Urothelium cell line (cell line): ENCODE measurements at regions not wholly inside any gene's neighbourhood (a gene's known extent, or its start where the extent isn't known, plus 50 kb on each side); places are given as distances from the start of the nearest gene placed in this dataset.
A peak's percentile ranks its signal among the peaks of the same experiment; 100 is the strongest.

ENCODE experiments used
- DNase-seq: peaks from one replicate; pipeline ENCODE4 v3.0.0; 2011; ENCODE audit warnings: low spot score, mixed read lengths
- FAIRE-seq: peaks from 2 replicates; lab custom pipeline; 2011; peaks lifted over from hg19 to GRCh38; lab: Jason Lieb, UNC

DNA sequence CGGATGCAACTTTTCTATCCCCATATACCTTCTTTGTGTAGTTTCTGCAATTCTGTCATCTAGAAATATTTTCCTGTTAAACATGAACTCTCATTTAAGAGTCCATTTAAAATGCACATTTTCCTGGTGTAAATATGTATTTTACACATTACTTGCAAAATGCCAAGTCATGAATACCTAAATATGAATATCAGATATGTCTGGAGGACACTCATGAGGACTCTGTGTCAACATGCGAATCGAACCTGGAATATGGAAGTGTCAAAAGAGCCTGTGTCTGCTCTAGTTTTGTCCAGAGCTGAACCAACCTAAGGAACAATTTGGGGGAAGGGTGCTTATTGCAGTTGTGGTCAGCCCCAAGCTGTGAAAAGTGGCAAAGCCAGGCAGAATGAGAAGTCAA, 163.7 kb upstream of the CELF2 start:
- DNase-seq = no peak
- FAIRE-seq = no peak

DNA sequence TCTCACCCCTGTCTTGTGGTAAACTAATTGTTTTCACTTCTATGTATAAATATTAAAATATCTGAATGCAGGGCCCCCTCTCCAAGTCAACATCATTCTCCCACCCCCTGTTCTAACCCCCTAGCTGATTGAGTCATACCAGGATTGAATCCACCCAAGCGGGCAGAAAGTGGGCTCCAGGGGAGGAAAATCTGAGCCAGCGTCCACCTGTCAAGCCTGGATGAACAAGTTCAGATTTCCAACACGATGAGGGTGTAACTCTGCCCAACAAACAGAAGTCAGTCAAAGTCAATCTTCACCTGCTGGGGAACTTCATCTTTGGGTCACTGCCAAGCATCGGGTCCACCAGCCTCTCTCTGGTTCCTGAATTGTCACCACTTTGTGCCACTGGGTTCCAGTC, 162.9 kb upstream of the CELF2 start:
- no peak for FAIRE-seq

DNA sequence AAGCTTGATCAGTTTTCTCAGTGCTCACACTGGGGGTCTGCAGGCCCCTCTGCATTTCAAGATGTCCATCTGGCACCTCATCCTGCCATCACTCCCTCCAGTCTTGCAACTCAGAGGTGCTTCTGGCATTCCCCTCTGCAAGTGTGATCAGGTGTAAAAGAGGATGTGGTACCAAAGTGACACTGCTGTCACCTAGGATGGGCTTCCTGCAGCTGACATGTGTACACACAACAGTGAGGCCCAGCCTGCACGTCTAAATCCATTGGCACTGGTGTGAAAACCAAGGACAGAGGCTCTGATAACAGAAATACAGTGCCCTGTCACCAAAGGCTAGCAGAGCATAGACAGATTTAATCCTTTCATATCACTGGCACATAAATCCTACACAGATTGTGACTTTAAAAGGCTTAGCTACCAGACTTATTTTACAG, 162.5 kb upstream of the CELF2 start:
- no peak for FAIRE-seq

More for the DNA sequence above, 162.9 kb upstream of the CELF2 start:
- DNase-seq = no peak

DNA sequence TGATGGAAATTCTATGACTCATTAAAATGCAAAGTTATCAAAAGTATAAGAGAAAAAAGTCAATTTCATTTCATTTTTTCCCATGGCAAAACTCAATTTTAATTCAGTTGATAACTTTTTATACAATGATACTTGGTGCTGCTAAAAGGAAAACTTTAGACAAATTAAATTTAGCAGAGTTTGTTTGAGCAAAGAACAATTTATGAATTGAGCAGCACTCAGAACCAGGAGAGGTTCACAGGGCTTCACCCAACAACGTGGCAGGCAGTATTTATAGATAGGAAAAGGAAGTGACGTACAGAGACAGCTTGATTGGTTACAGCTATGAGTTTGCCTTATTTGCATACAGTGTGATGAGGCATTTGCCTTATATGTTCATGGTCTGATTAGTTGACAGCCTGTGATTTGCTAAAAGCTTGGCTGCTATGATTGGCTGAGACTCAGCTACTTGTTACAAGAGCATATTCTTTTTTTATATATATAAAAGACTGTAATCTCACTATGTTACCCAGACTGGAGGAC, 157.2 kb upstream of the CELF2 start:
- DNase-seq = no peak
- FAIRE-seq = no peak

More for the DNA sequence above, 162.5 kb upstream of the CELF2 start:
- no peak for DNase-seq

DNA sequence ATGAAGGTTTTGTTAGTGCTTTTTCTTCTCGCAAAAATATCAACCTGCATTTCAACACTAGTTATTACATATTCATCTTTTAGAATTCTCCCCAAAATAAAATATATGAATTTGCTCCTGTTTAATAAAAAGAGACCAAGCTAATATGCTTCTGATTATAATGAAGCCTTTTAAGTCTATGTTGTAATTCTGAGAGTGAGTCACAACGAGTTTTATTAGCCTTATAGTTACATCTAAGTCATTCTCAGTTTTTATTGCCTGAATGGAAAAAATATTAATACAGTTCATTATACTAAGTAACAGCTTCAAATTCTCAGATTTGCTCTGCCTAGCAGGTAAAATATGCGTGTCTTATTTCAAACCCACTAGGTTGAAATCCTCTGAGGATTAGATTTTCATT, 152.4 kb upstream of the CELF2 start:
- FAIRE-seq (no peak), DNase-seq (no peak)

DNA sequence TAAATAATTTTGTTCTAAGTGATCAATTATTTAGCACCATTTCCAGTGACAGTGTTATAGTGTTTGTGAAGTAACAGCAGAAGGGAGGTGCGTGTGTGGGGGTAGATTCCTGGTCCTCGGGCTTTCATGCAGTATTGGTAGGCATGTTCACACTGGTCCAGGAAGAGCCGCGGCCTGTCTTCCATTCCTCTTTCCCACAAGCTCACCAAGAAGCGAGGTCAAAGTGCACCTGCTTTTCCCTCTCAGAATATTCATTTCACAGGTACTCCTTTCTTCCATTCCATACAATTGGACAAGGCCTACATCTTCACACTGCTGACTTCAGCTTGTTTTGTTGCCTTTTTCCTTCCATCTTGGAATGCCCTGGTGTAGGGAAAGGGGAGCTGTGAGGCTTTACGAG, 151.8 kb upstream of the CELF2 start:
- DNase-seq (no peak), FAIRE-seq (no peak)

DNA sequence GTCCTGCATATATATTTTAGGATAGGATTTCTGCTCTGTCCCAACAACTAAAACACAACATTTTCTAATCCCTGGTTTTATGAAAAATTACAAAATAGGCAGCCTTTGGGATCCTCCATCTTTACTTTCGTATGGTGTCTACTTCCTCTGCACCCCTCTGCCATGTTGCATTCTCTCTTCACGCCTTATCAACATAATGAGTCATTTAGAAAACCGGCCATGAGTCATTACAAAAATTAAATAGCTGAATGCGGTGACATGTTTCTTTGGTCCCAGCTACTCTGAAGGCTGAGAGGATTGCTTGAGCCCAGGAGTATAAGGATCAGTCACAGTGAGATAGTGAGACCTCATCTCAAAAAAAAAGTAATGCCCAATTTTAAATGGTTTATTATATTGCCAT, 148.1 kb upstream of the CELF2 start:
- DNase-seq (peak; percentile 21), FAIRE-seq (no peak)

DNA sequence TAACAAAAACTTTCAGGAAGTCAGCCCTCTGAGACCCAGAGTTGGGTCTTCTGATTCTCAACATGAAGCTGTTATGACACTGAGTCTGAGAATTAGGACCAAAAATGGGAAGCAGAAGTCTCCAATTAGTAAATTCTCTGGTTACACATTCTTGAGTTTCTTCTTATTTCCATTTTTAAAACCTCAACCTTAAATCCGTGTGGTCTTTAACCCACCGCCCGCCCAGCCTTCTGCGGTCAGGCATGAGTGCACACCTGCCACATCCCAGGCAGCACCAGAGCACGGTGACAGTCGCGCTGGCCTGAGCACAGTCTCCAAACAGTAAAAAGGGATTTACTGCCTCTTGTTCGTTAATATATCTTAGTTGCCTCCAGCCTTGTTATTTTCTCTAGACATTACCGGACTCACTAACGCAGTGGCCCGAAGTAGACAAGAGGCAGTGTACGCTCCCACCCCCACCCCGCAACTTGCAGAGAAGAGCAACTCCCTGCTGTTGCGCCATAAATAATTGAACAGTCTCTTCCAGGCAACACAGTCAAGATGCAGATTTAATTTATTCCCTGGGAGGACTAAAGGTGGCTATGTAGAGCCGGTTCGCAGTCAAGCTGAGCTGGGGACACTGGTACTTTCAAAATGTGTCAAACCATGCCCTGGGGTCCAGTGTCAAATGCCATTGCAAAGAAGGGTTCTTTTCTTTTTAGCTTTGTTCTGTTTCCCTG, 147.0 kb upstream of the CELF2 start:
- FAIRE-seq (no peak), DNase-seq (no peak)

DNA sequence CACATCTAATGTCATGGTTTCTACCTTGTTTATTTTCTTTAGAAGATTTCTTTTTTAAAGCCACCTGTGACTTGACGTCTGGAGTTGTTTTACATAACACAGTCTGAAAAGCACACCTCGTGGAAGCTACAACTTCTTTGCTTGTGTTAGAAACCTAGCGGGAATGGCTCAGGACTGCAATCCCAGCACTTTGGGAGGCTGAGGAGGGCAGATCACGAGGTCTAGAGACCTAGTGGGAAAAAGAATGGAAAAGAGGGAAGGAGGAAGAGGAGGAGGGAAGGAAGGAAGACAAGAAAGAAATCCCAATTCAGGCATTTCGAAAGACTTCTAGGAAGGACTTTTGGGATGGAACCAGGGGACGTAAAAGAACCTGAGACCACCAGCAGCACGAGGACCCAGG, 146.3 kb upstream of the CELF2 start:
- DNase-seq = no peak
- no peak for FAIRE-seq

DNA sequence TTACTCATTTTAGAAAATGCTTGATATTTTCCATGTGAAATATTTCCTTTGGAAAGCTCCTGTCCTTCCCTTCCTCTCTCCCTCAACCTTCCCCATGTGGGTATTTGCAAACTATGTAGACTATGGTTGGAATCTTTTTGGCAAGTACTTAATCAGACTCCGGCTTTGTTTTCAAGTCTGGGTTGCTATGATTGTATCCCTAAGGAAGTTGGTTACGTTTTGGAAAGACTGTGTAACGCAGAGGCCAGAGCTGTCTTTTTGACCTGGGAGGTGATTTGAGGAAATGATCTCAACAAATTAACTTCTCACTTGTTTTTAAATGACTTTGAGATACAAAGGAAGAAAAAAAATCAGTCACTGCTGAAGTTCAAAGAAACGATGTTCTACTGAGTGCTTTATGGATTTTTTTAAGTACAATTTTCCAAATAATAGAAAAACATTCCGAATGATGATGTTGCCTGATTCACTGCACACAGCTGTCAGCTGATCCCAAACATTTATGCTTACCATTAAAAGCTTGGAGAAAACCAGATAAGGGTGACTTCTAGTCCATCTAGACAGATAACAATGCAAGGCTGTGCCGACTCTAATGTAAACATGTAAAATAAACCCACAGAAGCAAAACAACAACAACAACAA, 145.5 kb upstream of the CELF2 start:
- FAIRE-seq = no peak
- peak; percentile 41 for DNase-seq

DNA sequence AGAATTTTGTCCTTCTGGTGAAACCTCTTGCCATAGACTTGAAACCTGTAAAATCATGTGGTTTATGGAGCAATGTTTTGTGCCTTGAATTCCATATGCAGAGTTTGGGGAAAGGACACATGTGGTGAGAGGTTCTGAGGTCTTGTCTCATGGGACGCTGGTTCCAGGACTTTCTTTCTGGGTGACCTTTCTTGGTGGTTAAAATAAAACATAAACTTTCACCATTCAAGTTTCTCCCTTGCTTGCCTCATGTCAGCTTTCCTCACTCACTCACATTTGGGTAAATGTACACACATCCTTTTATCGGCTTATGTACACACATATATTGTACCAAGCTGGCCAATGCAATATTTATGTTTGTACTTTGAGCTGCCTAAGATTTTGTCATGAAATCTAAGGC, 144.9 kb upstream of the CELF2 start:
- DNase-seq (no peak), FAIRE-seq (no peak)

DNA sequence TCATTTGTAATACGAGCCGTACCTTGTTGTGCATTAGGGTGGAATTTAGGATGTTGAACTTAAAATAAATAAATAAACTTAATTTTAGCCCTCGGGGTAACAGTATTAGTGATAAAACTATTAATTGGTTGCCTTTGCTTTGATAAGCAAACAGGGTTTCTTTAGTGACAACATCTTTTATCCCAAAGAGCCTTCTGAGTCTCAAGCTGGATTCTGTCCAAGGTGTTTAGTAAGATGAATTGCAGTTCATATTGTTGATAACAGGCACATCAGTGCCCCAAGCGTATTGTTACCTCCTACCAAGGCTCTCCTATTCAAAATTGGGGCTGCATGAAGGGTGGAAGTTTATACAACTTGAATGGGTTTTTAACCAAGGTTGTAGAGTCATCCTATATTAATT, 144.4 kb upstream of the CELF2 start:
- no peak for FAIRE-seq

DNA sequence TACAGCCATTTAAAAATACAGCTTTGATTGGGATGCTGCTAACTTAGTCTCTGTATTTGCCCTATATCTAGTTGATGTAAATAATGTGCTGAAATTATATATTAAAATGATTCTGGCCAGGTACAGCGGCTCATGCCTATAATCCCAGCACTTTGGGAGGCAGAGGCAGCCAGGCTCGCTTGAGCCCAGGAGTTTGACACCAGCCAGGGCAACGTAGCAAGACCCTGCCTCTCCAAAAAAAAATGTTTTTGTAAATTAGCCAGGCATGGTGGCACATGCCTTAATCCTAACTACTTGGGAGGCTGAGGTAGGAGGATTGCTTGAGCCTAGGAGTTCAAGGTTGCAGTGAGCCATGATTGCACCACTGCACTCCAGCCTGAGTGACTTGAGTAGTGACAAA, 143.8 kb upstream of the CELF2 start:
- DNase-seq (no peak), FAIRE-seq (no peak)

More for the DNA sequence above, 144.4 kb upstream of the CELF2 start:
- no peak for DNase-seq

DNA sequence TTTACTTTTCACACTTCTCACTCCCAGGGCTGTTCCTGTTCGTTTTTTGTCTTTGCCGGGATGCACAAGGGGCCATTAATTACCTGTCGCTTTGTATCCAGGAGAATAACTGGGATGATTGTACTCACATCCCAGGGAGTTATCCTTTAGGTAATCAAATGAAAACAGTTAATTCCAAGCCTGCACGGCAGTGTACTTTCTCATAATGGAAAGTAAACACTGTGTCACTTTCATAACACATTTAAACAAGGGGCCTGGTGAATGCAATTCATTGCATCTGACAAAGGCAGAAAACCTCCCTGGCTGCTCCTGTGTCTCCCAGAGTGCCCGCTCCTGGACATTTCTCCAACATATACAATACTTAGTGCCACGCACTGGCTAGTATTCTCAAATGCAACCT, 138.7 kb upstream of the CELF2 start:
- FAIRE-seq = no peak
- no peak for DNase-seq

DNA sequence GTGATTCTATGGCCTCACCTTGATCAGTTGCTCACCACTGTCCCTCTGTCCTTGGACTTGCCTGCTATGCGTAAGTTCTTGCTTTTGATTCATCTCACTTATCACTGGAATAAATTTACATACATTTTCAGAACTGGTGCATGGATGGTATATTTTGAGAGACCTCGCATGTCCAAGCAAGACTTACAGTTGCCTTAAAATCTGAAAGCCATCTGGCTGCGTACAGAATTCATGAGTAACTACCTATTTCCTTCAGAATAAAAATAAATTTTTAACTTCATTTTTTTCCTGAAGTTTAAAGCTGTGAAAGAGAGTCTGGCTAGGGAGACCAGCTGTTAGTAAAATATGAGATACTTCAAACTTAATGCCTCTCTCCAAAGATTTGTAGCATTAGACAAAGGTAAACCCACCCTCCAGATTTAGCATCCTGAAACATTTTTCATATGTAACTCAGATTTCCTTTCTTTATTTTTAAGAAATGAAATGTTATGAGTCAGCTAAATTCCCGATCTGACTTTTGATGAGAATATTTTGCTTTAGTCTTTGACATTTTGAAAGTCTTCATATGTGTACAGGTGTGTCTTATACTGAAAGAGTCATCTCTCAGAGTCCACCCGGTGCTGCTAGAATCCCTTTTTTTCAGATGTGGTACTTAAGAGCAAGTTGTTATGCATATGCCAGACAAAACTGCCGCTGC, 136.4 kb upstream of the CELF2 start:
- no peak for DNase-seq
- no peak for FAIRE-seq

DNA sequence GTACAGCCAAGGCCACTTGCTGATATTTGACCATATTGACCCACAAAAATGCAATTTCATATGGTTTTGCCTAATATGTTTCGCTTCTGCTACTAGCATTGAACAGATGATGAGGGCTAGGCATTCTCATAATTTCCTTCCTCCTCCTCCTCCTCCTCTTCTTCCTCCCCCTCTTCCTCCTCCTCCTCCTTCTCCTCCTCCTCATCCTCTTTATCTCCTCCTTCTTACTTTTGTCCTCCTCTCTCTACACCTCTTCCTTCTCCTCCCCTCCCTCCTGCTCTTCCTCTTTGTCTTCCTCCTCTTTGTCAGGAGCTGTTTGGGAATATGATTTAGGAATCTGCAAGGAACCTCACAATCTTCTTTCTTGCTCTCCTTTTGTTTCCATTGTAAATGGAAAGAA, 133.9 kb upstream of the CELF2 start:
- FAIRE-seq = no peak
- no peak for DNase-seq

DNA sequence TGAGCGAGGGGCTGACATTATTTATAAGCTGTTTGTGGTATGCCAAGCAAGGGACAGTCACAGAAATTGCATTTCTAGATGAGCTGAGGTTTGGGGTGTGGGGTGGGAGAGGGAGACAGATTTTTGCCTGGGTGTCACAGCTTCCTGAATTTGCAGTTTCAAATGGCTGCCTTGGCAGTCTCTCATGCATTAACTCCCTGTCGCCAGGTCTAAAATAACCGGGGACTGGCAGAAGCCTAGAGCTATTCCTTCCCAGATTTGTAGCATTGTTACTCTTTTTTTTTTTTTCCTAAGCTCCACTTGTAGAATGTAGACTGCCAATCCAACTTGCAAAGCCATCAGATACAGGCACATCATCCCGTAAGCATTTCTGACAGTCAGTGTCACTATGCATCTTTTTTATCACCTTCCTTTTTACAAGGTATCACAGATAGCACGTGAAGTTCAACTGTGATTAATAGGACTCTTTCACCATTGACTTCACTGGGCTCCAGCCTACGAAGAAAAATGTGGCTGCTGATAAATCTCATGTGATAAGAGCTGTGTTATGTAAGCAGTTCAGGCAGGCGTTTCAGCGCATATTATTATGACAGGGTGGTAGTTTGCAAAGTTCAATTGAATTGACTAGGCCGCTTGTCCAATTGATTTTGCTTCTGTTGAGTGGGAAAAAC, 130.7 kb upstream of the CELF2 start:
- FAIRE-seq (no peak), DNase-seq (no peak)

DNA sequence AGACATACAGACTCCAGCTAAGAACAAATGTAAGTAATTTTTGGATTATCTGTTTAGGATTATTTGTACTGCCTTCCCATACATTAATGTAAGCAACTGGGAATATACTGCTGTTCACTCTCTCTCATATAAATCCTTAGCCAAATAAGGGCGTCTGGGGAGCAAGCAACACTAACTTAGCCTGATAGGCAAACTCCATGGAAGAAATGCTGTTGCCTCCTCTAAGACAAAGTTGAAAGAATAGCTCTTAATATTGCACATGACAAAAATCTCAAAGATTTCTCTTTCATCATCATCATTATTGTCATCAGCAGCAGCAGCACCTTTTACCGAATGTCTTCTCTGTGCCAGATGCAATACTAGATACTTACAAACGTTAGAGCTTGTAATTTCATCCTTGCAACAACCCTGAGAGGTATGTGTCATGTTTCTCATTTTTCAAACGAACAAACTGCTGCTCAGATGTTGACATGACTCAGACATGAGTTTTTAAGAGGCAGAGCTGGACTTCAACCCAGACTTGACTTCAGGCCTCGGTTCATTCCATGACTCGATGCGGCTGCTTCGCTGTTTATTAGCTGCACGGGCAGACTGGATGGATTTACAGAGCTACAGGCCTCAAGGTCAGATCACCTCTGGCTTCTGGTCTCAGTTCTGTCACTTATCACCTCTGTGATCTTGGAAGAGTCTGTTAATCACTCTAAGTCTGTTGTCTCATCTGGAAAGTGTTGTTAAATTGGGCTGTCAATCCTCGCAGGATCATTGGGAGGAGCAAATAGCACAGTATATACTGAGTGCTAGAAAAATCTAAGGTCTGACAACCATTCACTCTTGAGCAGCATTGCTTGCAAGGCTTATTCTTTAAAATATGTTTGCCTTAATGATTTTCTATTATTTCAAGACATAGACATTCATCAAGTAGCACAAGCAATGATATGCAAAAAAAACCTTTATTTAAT, 126.3 kb upstream of the CELF2 start:
- no peak for DNase-seq

DNA sequence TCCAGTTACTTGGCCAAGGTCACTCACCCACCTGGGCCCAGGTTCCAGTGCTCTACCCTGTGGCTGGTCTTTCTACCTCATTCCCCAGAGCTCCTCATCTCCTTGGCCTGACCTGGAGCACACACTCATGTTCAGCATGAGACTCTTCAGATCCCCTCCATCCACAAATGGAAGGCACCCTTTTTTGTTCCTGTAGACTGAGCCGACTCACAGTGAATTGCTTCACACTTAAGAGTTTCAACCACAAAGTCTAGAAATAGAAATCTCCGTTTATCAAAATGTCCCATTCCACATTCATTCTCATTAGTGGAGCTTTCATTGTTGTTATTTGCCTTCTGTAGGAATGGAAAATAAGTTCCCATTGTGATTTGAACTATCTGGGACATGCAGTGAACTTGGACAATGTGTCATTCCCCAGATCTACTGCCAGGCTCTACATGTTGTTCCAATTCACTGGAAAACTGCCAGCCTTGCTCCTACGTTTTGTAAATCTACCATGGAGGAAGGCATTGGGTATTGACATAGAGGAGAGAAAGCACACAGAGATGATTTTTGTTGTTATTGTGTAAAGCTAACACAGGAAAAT, 125.3 kb upstream of the CELF2 start:
- no peak for DNase-seq
- no peak for FAIRE-seq

More for the DNA sequence above, 126.3 kb upstream of the CELF2 start:
- FAIRE-seq = no peak

DNA sequence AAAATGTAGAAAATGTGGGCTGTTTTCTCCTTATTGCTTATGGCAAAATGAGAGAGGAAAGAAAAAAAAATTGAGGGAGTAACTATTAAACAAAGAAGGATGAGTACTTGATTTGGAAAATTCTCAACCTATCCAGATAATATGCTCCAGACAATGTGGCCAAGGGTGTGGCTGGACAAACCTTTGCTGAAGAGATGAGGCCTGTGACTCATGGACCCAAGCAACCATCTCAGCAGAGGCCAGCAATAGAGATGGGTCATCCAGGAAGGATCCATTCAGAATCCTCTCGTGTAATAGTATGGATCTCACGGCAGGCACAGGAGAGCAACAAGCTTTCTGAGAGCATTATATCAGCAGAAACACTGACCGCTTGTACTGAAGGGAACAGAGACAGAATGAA, 120.3 kb upstream of the CELF2 start:
- FAIRE-seq = no peak
- no peak for DNase-seq
